WTC11 (cell line): ENCODE measurements at regions not wholly inside any gene's neighbourhood (a gene's known extent, or its start where the extent isn't known, plus 50 kb on each side); places are given as distances from the start of the nearest gene placed in this dataset.
A peak's percentile ranks its signal among the peaks of the same experiment; 100 is the strongest.

Experiments used
- ATAC-seq: fragments of 200-7000 bp; cut with Tn5 transposase; 2 replicates; pipeline ENCODE4 v1.10.0; 2021; ENCODE audit warnings: mild to moderate bottlenecking, moderate library complexity
- CTCF ChIA-PET: fragments of 300-600 bp; sonication (Branson Sonifier 250); formaldehyde crosslinking; loops from one replicate; lab custom pipeline; 2021; ENCODE audit warnings: antibody characterized with exemption; lab: Charles Lee
- POLR2A ChIA-PET: fragments of 350-600 bp; sonication (Branson Sonifier 250); formaldehyde crosslinking; loops from one replicate; lab custom pipeline; 2021; ENCODE audit warnings: antibody characterized with exemption; lab: Charles Lee
- DNase-seq: peaks from one replicate; pipeline ENCODE4 v3.0.0; 2021; ENCODE audit warnings: low spot score
- H3K27ac Mint-ChIP-seq: 2 replicates; pipeline ENCODE4 v1.8.0; 2021; ENCODE audit warnings: mixed read lengths
- H3K27me3 Mint-ChIP-seq: 2 replicates; pipeline ENCODE4 v1.8.0; 2021; ENCODE audit warnings: low read depth, mild to moderate bottlenecking, moderate library complexity, mixed read lengths
- H3K36me3 Mint-ChIP-seq: 2 replicates; pipeline ENCODE4 v1.8.0; 2021; ENCODE audit warnings: mixed read lengths
- H3K4me1 Mint-ChIP-seq: 2 replicates; pipeline ENCODE4 v1.8.0; 2022; ENCODE audit warnings: mixed read lengths
- H3K4me3 Mint-ChIP-seq: 2 replicates; pipeline ENCODE4 v1.8.0; 2021; ENCODE audit warnings: mild to moderate bottlenecking, moderate library complexity, mixed read lengths
- H3K9me3 Mint-ChIP-seq: 2 replicates; pipeline ENCODE4 v1.8.0; 2021; ENCODE audit warnings: mixed read lengths
- CREB1 ChIP-seq: sonication (generic); formaldehyde crosslinking; IDR thresholded peaks from 2 replicates; pipeline ENCODE4 v1.8.0; 2023; ENCODE audit warnings: mild to moderate bottlenecking, missing genetic modification reagents
- EMX1 ChIP-seq: fragments of 250-450 bp; sonication (Bioruptor Pico); IDR thresholded peaks from 2 replicates; pipeline ENCODE4 v1.8.0; 2021; ENCODE audit warnings: mild to moderate bottlenecking
- KAT7 ChIP-seq: sonication (generic); formaldehyde crosslinking; IDR thresholded peaks from 2 replicates; pipeline ENCODE4 v1.8.1; 2023; ENCODE audit warnings: missing genetic modification reagents, mild to moderate bottlenecking, borderline replicate concordance
- NFE2L1 ChIP-seq: sonication (generic); formaldehyde crosslinking; IDR thresholded peaks from 2 replicates; pipeline ENCODE4 v1.8.1; 2023; ENCODE audit warnings: missing genetic modification reagents
- PRRX2 ChIP-seq: fragments of 250-450 bp; sonication (Bioruptor Pico); IDR thresholded peaks from 2 replicates; pipeline ENCODE4 v1.8.0; 2021; ENCODE audit warnings: mild to moderate bottlenecking
- RELA ChIP-seq: sonication (generic); formaldehyde crosslinking; IDR thresholded peaks from 2 replicates; pipeline ENCODE4 v1.8.1; 2022; ENCODE audit warnings: missing genetic modification reagents, mild to moderate bottlenecking, borderline replicate concordance
- SP1 ChIP-seq: sonication (generic); formaldehyde crosslinking; conservative IDR thresholded peaks from 2 replicates; pipeline ENCODE4 v1.8.1; 2022; ENCODE audit warnings: missing genetic modification reagents
- TCF7 ChIP-seq: sonication (generic); formaldehyde crosslinking; IDR thresholded peaks from 2 replicates; pipeline ENCODE4 v1.8.0; 2022; ENCODE audit warnings: mild to moderate bottlenecking, low read depth, missing genetic modification reagents, moderate library complexity
- TEAD1 ChIP-seq: sonication (generic); formaldehyde crosslinking; IDR thresholded peaks from 2 replicates; pipeline ENCODE4 v1.8.0; 2022; ENCODE audit warnings: mild to moderate bottlenecking, missing genetic modification reagents
- ZNF121 ChIP-seq: sonication (generic); formaldehyde crosslinking; IDR thresholded peaks from 2 replicates; pipeline ENCODE4 v1.8.0; 2023; ENCODE audit warnings: missing genetic modification reagents
- ZNF317 ChIP-seq: sonication (generic); formaldehyde crosslinking; IDR thresholded peaks from 2 replicates; pipeline ENCODE4 v1.8.1; 2023; ENCODE audit warnings: low read depth, mild to moderate bottlenecking, moderate library complexity, missing genetic modification reagents, borderline replicate concordance
- ZNF671 ChIP-seq: fragments of 250-450 bp; sonication (Bioruptor Pico); IDR thresholded peaks from 2 replicates; pipeline ENCODE4 v1.8.0; 2021; ENCODE audit warnings: mild to moderate bottlenecking
- TF ChIP-seq, protein P1 (sequence below): sonication (generic); formaldehyde crosslinking; IDR thresholded peaks from 2 replicates; pipeline ENCODE4 v1.8.0; 2023; ENCODE audit warnings: missing genetic modification reagents, mild to moderate bottlenecking, borderline replicate concordance
- TF ChIP-seq, protein P2 (sequence below): sonication (generic); formaldehyde crosslinking; IDR thresholded peaks from 2 replicates; pipeline ENCODE4 v1.8.0; 2022; ENCODE audit warnings: mild to moderate bottlenecking, missing genetic modification reagents
- TF ChIP-seq, protein P3 (sequence below): sonication (generic); formaldehyde crosslinking; IDR thresholded peaks from 2 replicates; pipeline ENCODE4 v1.8.0; 2023; ENCODE audit warnings: missing genetic modification reagents
- TF ChIP-seq, protein P4 (sequence below): sonication (generic); formaldehyde crosslinking; IDR thresholded peaks from 2 replicates; pipeline ENCODE4 v1.8.1; 2023; ENCODE audit warnings: mild to moderate bottlenecking, moderate library complexity, missing genetic modification reagents
- TF ChIP-seq, protein P5 (sequence below): sonication (generic); formaldehyde crosslinking; IDR thresholded peaks from 2 replicates; pipeline ENCODE4 v1.8.1; 2023; ENCODE audit warnings: mild to moderate bottlenecking, missing genetic modification reagents, borderline replicate concordance
- TF ChIP-seq, protein P6 (sequence below): fragments of 250-450 bp; sonication (Bioruptor Pico); IDR thresholded peaks from 2 replicates; pipeline ENCODE4 v1.9.0; 2021; ENCODE audit warnings: mild to moderate bottlenecking

DNA sequence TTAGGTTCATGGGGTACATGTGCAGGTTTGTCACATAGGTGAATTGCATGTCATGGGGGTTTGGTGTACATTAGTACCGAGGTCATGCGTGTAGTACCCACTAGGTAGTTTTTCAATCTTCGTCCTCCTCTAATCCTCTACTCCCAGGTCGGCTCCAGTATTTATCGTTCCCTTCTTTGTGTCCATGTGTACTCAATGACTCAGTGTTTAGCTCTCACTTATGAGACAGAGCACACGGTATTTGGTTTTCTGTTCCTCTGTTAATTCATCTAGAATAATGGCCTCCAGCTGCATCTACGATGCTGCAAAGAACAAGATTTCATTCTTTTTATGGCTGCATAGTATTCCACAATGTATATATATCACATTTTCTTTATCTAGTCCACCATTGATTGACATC, 850.9 kb upstream of the MDGA2 start:
- no peaks in the 10 kb centered on the region; the same call in 1 of the 2 replicates for H3K36me3 Mint-ChIP-seq
- TF ChIP-seq, protein P1, sequence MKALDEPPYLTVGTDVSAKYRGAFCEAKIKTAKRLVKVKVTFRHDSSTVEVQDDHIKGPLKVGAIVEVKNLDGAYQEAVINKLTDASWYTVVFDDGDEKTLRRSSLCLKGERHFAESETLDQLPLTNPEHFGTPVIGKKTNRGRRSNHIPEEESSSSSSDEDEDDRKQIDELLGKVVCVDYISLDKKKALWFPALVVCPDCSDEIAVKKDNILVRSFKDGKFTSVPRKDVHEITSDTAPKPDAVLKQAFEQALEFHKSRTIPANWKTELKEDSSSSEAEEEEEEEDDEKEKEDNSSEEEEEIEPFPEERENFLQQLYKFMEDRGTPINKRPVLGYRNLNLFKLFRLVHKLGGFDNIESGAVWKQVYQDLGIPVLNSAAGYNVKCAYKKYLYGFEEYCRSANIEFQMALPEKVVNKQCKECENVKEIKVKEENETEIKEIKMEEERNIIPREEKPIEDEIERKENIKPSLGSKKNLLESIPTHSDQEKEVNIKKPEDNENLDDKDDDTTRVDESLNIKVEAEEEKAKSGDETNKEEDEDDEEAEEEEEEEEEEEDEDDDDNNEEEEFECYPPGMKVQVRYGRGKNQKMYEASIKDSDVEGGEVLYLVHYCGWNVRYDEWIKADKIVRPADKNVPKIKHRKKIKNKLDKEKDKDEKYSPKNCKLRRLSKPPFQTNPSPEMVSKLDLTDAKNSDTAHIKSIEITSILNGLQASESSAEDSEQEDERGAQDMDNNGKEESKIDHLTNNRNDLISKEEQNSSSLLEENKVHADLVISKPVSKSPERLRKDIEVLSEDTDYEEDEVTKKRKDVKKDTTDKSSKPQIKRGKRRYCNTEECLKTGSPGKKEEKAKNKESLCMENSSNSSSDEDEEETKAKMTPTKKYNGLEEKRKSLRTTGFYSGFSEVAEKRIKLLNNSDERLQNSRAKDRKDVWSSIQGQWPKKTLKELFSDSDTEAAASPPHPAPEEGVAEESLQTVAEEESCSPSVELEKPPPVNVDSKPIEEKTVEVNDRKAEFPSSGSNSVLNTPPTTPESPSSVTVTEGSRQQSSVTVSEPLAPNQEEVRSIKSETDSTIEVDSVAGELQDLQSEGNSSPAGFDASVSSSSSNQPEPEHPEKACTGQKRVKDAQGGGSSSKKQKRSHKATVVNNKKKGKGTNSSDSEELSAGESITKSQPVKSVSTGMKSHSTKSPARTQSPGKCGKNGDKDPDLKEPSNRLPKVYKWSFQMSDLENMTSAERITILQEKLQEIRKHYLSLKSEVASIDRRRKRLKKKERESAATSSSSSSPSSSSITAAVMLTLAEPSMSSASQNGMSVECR (CRISPR knock-in tag): no peak
- TF ChIP-seq RELA (CRISPR knock-in tag): no peak
- TF ChIP-seq, protein P2, sequence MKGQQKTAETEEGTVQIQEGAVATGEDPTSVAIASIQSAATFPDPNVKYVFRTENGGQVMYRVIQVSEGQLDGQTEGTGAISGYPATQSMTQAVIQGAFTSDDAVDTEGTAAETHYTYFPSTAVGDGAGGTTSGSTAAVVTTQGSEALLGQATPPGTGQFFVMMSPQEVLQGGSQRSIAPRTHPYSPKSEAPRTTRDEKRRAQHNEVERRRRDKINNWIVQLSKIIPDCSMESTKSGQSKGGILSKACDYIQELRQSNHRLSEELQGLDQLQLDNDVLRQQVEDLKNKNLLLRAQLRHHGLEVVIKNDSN (CRISPR knock-in tag): no peak
- no peak for TF ChIP-seq SP1 (CRISPR knock-in tag)
- TF ChIP-seq, protein P3, sequence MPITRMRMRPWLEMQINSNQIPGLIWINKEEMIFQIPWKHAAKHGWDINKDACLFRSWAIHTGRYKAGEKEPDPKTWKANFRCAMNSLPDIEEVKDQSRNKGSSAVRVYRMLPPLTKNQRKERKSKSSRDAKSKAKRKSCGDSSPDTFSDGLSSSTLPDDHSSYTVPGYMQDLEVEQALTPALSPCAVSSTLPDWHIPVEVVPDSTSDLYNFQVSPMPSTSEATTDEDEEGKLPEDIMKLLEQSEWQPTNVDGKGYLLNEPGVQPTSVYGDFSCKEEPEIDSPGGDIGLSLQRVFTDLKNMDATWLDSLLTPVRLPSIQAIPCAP (CRISPR knock-in tag): no peak
- no peak for TF ChIP-seq TCF7
- no peak for TF ChIP-seq CREB1 (CRISPR knock-in tag)
- no peak for TF ChIP-seq NFE2L1 (CRISPR knock-in tag)
- no peak for TF ChIP-seq ZNF317 (CRISPR knock-in tag)
- TF ChIP-seq, protein P4, sequence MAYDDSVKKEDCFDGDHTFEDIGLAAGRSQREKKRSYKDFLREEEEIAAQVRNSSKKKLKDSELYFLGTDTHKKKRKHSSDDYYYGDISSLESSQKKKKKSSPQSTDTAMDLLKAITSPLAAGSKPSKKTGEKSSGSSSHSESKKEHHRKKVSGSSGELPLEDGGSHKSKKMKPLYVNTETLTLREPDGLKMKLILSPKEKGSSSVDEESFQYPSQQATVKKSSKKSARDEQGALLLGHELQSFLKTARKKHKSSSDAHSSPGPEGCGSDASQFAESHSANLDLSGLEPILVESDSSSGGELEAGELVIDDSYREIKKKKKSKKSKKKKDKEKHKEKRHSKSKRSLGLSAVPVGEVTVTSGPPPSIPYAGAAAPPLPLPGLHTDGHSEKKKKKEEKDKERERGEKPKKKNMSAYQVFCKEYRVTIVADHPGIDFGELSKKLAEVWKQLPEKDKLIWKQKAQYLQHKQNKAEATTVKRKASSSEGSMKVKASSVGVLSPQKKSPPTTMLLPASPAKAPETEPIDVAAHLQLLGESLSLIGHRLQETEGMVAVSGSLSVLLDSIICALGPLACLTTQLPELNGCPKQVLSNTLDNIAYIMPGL (CRISPR knock-in tag): no peak
- TF ChIP-seq, all 79 proteins: peak for 0
- POLR2A ChIA-PET: no interaction called here
- H3K4me3 Mint-ChIP-seq: no peak overlapping the region
- no peak overlapping the region for H3K27ac Mint-ChIP-seq
- peaks cover 52% of the 10 kb centered on the region for H3K9me3 Mint-ChIP-seq
- ATAC-seq (no peak), DNase-seq (no peak)
- H3K4me1 Mint-ChIP-seq: no peaks in the 10 kb centered on the region
- H3K27me3 Mint-ChIP-seq: no peaks in the 10 kb centered on the region; the same call in 1 of the 2 replicates
- CTCF ChIA-PET: no interaction called here

DNA sequence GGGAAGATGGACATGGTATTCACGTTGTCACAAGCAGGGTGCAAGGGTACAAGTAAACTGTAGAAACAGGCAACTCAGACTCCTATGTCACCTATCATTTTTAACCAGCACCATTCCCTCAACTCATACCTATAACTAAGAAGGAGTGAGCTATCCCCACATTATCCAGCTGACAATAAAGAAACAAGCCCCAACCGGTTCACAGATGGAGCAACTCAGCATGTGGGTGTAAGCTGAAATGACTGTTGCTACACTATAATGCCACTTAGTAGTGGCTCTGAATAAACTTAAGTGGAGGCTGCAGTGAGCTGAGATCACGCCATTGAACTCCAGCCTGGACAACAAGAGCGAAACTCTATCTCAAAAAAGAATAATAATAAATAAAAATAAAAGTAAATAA, 829.5 kb upstream of the MDGA2 start:
- ATAC-seq (0 out of 2 replicates have a peak, but pooled peaks have one; percentile 30), DNase-seq (no peak)
- Mint-ChIP-seq H3K27me3 (no peaks in the 10 kb centered on the region), H3K27ac (no peak overlapping the region), H3K4me3 (no peak overlapping the region), H3K4me1 (no peaks in the 10 kb centered on the region), H3K36me3 (no peaks in the 10 kb centered on the region), H3K9me3 (no peaks in the 10 kb centered on the region; the same call in 1 of the 2 replicates)
- POLR2A ChIA-PET: no interaction called here
- CTCF ChIA-PET: interaction anchor here (0.5 kb wide), 1 partner anchor 380 kb away, joined by 4 read pairs; no protein-coding TSS in a partner anchor
- TF ChIP-seq TEAD1 (no peak), PRRX2 (no peak), ZNF671 (CRISPR knock-in tag) (no peak), EMX1 (CRISPR knock-in tag) (no peak), KAT7 (no peak), ZNF121 (CRISPR knock-in tag) (no peak)
- TF ChIP-seq, protein P5, sequence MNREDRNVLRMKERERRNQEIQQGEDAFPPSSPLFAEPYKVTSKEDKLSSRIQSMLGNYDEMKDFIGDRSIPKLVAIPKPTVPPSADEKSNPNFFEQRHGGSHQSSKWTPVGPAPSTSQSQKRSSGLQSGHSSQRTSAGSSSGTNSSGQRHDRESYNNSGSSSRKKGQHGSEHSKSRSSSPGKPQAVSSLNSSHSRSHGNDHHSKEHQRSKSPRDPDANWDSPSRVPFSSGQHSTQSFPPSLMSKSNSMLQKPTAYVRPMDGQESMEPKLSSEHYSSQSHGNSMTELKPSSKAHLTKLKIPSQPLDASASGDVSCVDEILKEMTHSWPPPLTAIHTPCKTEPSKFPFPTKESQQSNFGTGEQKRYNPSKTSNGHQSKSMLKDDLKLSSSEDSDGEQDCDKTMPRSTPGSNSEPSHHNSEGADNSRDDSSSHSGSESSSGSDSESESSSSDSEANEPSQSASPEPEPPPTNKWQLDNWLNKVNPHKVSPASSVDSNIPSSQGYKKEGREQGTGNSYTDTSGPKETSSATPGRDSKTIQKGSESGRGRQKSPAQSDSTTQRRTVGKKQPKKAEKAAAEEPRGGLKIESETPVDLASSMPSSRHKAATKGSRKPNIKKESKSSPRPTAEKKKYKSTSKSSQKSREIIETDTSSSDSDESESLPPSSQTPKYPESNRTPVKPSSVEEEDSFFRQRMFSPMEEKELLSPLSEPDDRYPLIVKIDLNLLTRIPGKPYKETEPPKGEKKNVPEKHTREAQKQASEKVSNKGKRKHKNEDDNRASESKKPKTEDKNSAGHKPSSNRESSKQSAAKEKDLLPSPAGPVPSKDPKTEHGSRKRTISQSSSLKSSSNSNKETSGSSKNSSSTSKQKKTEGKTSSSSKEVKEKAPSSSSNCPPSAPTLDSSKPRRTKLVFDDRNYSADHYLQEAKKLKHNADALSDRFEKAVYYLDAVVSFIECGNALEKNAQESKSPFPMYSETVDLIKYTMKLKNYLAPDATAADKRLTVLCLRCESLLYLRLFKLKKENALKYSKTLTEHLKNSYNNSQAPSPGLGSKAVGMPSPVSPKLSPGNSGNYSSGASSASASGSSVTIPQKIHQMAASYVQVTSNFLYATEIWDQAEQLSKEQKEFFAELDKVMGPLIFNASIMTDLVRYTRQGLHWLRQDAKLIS: no peak
- TF ChIP-seq, protein P6, sequence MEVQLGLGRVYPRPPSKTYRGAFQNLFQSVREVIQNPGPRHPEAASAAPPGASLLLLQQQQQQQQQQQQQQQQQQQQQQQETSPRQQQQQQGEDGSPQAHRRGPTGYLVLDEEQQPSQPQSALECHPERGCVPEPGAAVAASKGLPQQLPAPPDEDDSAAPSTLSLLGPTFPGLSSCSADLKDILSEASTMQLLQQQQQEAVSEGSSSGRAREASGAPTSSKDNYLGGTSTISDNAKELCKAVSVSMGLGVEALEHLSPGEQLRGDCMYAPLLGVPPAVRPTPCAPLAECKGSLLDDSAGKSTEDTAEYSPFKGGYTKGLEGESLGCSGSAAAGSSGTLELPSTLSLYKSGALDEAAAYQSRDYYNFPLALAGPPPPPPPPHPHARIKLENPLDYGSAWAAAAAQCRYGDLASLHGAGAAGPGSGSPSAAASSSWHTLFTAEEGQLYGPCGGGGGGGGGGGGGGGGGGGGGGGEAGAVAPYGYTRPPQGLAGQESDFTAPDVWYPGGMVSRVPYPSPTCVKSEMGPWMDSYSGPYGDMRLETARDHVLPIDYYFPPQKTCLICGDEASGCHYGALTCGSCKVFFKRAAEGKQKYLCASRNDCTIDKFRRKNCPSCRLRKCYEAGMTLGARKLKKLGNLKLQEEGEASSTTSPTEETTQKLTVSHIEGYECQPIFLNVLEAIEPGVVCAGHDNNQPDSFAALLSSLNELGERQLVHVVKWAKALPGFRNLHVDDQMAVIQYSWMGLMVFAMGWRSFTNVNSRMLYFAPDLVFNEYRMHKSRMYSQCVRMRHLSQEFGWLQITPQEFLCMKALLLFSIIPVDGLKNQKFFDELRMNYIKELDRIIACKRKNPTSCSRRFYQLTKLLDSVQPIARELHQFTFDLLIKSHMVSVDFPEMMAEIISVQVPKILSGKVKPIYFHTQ (CRISPR knock-in tag): no peak
